Activated T-cell treated with anti-CD3 and anti-CD28 coated beads, Interleukin-2, amount 50 U/mL, for 72 hours (primary cell): ENCODE measurements at regions not wholly inside any gene's neighbourhood (a gene's known extent, or its start where the extent isn't known, plus 50 kb on each side); places are given as distances from the start of the nearest gene placed in this dataset.

Source experiments
- ATAC-seq, 2 donors: fragments of 150-1000 bp; cut with Tn5 transposase; replicated peaks in 1 of 2; 2 replicates each; pipeline ENCODE4 v1.10.0; 2021; ENCODE audit warnings: moderate library complexity in 2 of 2, mild to moderate bottlenecking in 1 of 2
- DNase-seq, 2 donors: peaks; one replicate each; pipeline ENCODE4 v3.0.0; 2021 to 2022; ENCODE audit warnings: mixed read lengths in 1 of 2
- H3K27ac Mint-ChIP-seq: one replicate; pipeline ENCODE4 v1.8.0; 2022; ENCODE audit warnings: mild to moderate bottlenecking, moderate library complexity, mixed read lengths
- H3K27me3 Mint-ChIP-seq: one replicate; pipeline ENCODE4 v1.8.0; 2022; ENCODE audit warnings: low read depth, mixed read lengths
- H3K36me3 Mint-ChIP-seq, 2 donors: one replicate each; pipeline ENCODE4 v1.8.0; 2022; ENCODE audit warnings: mixed read lengths in 2 of 2, mild to moderate bottlenecking in 1 of 2; ENCODE audit not compliant: insufficient read depth in 2 of 2
- H3K4me1 Mint-ChIP-seq: one replicate; pipeline ENCODE4 v1.8.0; 2022; ENCODE audit warnings: low read depth, mixed read lengths
- H3K4me3 Mint-ChIP-seq, 2 donors: one replicate each; pipeline ENCODE4 v1.8.0; 2022; ENCODE audit warnings: mild to moderate bottlenecking in 2 of 2, mixed read lengths in 2 of 2, moderate library complexity in 2 of 2
- H3K9me3 Mint-ChIP-seq, 2 donors: one replicate each; pipeline ENCODE4 v1.8.0; 2022; ENCODE audit warnings: mixed read lengths in 2 of 2

- Mint-ChIP-seq H3K4me3 (no peak overlapping the region), H3K27me3 (no peaks in the 10 kb centered on the region), H3K4me1 (peaks cover 6% of the 10 kb centered on the region), H3K9me3 (peaks cover 2 to 6% of the 10 kb centered on the region in 2 donors), H3K36me3 (peaks cover 3% of the 10 kb centered on the region in 2 donors), H3K27ac (no peak overlapping the region)
- no peak for ATAC-seq
- no peak for DNase-seq
These were observed 334.7 kb downstream of the PPP1R2C start for GRCh38 chrX:42443267-42443666.

- peaks cover 3% of the 10 kb centered on the region in 2 donors for H3K36me3 Mint-ChIP-seq
These were observed 335.2 kb downstream of the PPP1R2C start for GRCh38 chrX:42442745-42443144.

GRCh38 chrX:42437211-42437610 is 340.8 kb downstream of the PPP1R2C start:
- peaks cover 3 to 4% of the 10 kb centered on the region in 2 donors for H3K36me3 Mint-ChIP-seq
- H3K4me3 Mint-ChIP-seq, result peak overlapping the region in 1 of 2 donors; percentile 12
- ATAC-seq (no peak), DNase-seq (no peak)
- H3K4me1 Mint-ChIP-seq, result no peaks in the 10 kb centered on the region
- H3K9me3 Mint-ChIP-seq, result peaks cover 2 to 3% of the 10 kb centered on the region in 2 donors
- H3K27ac Mint-ChIP-seq, result no peak overlapping the region
- H3K27me3 Mint-ChIP-seq, result peaks cover 15% of the 10 kb centered on the region

More at GRCh38 chrX:42442745-42443144, 335.2 kb downstream of the PPP1R2C start:
- no peak for ATAC-seq
- Mint-ChIP-seq H3K4me1 (peaks cover 6% of the 10 kb centered on the region), H3K4me3 (no peak overlapping the region), H3K27me3 (peaks cover 2% of the 10 kb centered on the region), H3K27ac (no peak overlapping the region), H3K9me3 (peaks cover 2 to 6% of the 10 kb centered on the region in 2 donors)
- DNase-seq, result no peak

- ATAC-seq (no peak), DNase-seq (no peak)
- Mint-ChIP-seq H3K36me3 (peaks cover 4 to 5% of the 10 kb centered on the region in 2 donors), H3K27ac (no peak overlapping the region), H3K4me1 (no peaks in the 10 kb centered on the region), H3K9me3 (peaks cover 2 to 5% of the 10 kb centered on the region in 2 donors), H3K27me3 (peaks cover 21% of the 10 kb centered on the region), H3K4me3 (no peak overlapping the region)
These were observed 343.4 kb downstream of the PPP1R2C start for GRCh38 chrX:42434458-42435166.

GRCh38 chrX:42432552-42432951 is 345.4 kb downstream of the PPP1R2C start:
- ATAC-seq (no peak), DNase-seq (no peak)
- Mint-ChIP-seq H3K9me3 (peaks cover under 1 to 5% of the 10 kb centered on the region in 2 donors), H3K4me1 (no peaks in the 10 kb centered on the region), H3K36me3 (peaks cover 4 to 5% of the 10 kb centered on the region in 2 donors), H3K27me3 (peaks cover 18% of the 10 kb centered on the region), H3K27ac (no peak overlapping the region), H3K4me3 (no peak overlapping the region)

GRCh38 chrX:42422961-42423360 is 355.0 kb downstream of the PPP1R2C start:
- ATAC-seq (no peak), DNase-seq (no peak)
- no peak overlapping the region for H3K27ac Mint-ChIP-seq
- H3K36me3 Mint-ChIP-seq, result no peaks in the 10 kb centered on the region
- no peaks in the 10 kb centered on the region for H3K9me3 Mint-ChIP-seq
- peaks cover 5% of the 10 kb centered on the region for H3K27me3 Mint-ChIP-seq
- no peaks in the 10 kb centered on the region for H3K4me1 Mint-ChIP-seq
- H3K4me3 Mint-ChIP-seq, result no peak overlapping the region

- DNase-seq (no peak), ATAC-seq (no peak)
- Mint-ChIP-seq H3K9me3 (no peaks in the 10 kb centered on the region), H3K27ac (no peak overlapping the region), H3K36me3 (peaks cover 0 to 1% of the 10 kb centered on the region in 2 donors), H3K4me3 (no peak overlapping the region), H3K27me3 (peaks cover 14% of the 10 kb centered on the region), H3K4me1 (no peaks in the 10 kb centered on the region)
These were observed 357.5 kb downstream of the PPP1R2C start for GRCh38 chrX:42420426-42420825.

- Mint-ChIP-seq H3K4me1 (no peaks in the 10 kb centered on the region), H3K27ac (no peak overlapping the region), H3K9me3 (peaks cover 8 to 9% of the 10 kb centered on the region in 2 donors), H3K27me3 (peaks cover 8% of the 10 kb centered on the region), H3K36me3 (peaks cover 3 to 4% of the 10 kb centered on the region in 2 donors), H3K4me3 (no peak overlapping the region)
- ATAC-seq (no peak), DNase-seq (no peak)
These were observed 362.3 kb downstream of the PPP1R2C start for GRCh38 chrX:42415636-42416035.

GRCh38 chrX:42414057-42414456 is 363.9 kb downstream of the PPP1R2C start:
- Mint-ChIP-seq H3K4me3 (no peak overlapping the region), H3K36me3 (peaks cover 4% of the 10 kb centered on the region in 2 donors), H3K27me3 (peaks cover 8% of the 10 kb centered on the region), H3K9me3 (peaks cover 8 to 9% of the 10 kb centered on the region in 2 donors), H3K27ac (no peak overlapping the region), H3K4me1 (no peaks in the 10 kb centered on the region)
- ATAC-seq, result no peak
- DNase-seq, result no peak

GRCh38 chrX:42399632-42400024 is 378.3 kb downstream of the PPP1R2C start:
- DNase-seq (no peak), ATAC-seq (no peak)
- Mint-ChIP-seq H3K4me1 (peaks cover 4% of the 10 kb centered on the region), H3K4me3 (peak overlapping the region in 1 of 2 donors; percentile 54), H3K27ac (peak overlapping the region; percentile 82), H3K27me3 (peaks cover 6% of the 10 kb centered on the region), H3K36me3 (peaks cover 2 to 3% of the 10 kb centered on the region in 2 donors), H3K9me3 (peaks cover 1 to 3% of the 10 kb centered on the region in 2 donors)

- Mint-ChIP-seq H3K27ac (peak overlapping the region; percentile 82), H3K4me1 (peaks cover 4% of the 10 kb centered on the region), H3K36me3 (peaks cover 0 to 2% of the 10 kb centered on the region in 2 donors), H3K27me3 (peaks cover 6% of the 10 kb centered on the region), H3K4me3 (peak overlapping the region in 1 of 2 donors; percentile 54), H3K9me3 (peaks cover 1 to 2% of the 10 kb centered on the region in 2 donors)
- no peak for DNase-seq
- no peak for ATAC-seq
These were observed 378.9 kb downstream of the PPP1R2C start for GRCh38 chrX:42398967-42399631.

- peaks cover 1% of the 10 kb centered on the region in 2 donors for H3K9me3 Mint-ChIP-seq
- no peaks in the 10 kb centered on the region for H3K27me3 Mint-ChIP-seq
- H3K4me1 Mint-ChIP-seq, result peaks cover 4% of the 10 kb centered on the region
- no peaks in the 10 kb centered on the region for H3K36me3 Mint-ChIP-seq
- no peak overlapping the region for H3K4me3 Mint-ChIP-seq
- DNase-seq (no peak), ATAC-seq (no peak)
- H3K27ac Mint-ChIP-seq, result no peak overlapping the region
These were observed 381.8 kb downstream of the PPP1R2C start for GRCh38 chrX:42396136-42396535.

- no peak overlapping the region for H3K4me3 Mint-ChIP-seq
- DNase-seq (no peak), ATAC-seq (no peak)
- no peaks in the 10 kb centered on the region for H3K4me1 Mint-ChIP-seq
- no peaks in the 10 kb centered on the region for H3K27me3 Mint-ChIP-seq
- no peak overlapping the region for H3K27ac Mint-ChIP-seq
- H3K36me3 Mint-ChIP-seq, result no peaks in the 10 kb centered on the region
- peaks cover 0 to 1% of the 10 kb centered on the region in 2 donors for H3K9me3 Mint-ChIP-seq
These were observed 385.1 kb downstream of the PPP1R2C start for GRCh38 chrX:42392846-42393245.
